NCI-H2196 treated with DMSO at 0.1 percent for 48 hours (cell line): ENCODE measurements at regions not wholly inside any gene's neighbourhood (a gene's known extent, or its start where the extent isn't known, plus 50 kb on each side); places are given as distances from the start of the nearest gene placed in this dataset.
"Not testable (repeated sequence)": the region's sequence is repeated elsewhere in the genome, so short reads cannot be mapped to it uniquely, and the experiment has no call there.

Experiments used
- DNase-seq: peaks from one replicate; lab custom pipeline; 2025; ENCODE audit not compliant: unreplicated experiment; lab: John Stamatoyannopoulos, UW

DNA sequence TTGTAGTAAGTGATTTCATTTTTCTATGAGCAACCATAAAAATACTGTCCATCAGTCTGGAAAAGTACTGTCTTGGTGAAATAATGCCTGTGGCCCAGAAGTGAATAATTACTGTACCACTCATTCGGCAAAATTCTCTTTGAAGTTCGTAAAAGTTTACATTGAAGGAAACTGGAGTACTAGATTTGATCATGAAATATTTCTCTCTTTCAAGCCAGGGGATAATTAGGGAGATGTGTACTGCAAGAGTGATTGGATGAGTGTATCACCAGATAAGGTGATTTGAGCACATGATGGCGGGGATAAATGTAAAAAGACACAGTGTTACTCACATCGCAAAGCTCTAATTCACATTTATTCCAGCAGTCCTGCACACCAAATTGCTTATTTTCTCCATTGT lies 883.2 kb upstream of the PIK3C3 start:
- no peak for DNase-seq

DNA sequence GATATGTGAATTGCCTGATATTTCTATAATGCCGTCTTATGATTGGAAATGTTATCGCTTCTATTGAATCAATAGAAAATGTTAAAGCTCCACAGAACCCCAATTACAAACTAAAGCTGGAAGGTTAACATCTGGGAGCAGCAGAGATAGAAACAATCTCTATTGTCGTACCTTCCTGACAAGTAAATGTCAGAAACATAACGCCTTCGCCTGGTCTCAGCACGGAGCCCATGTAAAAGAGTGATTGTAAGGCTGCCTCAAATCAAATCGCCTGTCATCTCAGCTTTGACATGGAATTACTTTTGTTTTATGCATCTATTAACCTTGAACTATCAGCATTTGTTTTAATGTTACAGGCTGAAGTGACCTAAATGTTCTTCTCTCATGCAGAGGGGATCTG lies 885.9 kb upstream of the PIK3C3 start:
- no peak for DNase-seq

DNA sequence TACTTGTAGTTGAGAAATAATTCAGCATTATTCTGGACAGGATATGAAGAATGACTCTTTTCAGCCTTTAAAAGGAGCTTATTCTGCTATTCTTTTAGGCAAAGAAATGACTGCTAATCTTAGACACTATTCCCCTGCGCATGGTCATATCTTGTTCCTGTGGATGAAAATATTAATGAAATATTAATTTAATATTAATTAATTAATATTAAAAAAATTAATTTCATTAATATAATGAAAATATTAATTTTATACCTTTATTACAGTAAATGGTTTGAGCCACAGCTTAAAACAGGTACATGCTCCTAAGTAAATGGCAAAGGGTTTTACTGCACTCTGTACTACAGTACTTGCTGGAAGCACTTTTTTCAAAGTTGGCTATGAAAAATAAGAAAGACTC lies 890.1 kb upstream of the PIK3C3 start:
- DNase-seq, result no peak

DNA sequence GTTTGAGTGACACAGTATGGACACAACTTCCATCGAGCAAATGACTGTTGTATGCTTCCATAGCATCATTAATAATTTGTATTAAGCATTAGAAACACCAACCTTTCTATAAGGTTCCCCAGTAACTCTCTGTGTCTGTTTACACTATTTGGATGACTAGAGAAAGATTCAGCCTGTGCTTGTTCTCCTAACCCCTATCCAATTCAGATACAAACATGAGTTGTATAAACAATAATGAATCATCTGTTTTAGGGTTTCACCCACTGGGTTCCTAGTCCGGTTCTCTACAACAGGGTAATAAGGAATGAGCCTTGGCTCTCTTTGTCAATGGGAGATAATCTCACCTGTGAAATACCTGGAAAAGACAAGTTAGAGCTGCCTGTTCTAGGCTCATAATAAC lies 894.1 kb upstream of the PIK3C3 start:
- DNase-seq, result no peak

DNA sequence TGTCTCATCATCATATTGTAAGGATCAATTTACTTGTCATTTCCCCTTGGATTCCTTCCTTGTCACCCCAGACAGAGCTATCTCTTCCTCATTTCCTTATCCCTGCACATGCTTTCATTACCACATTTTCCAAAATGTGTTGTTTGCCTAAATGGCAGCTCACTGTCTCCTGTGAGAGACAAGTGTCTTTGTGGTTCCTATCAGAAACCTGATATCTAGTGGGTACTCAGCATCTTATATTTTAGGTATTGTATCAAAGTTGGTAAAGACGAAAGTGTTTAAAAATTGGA lies 896.0 kb upstream of the PIK3C3 start:
- DNase-seq, result no peak

DNA sequence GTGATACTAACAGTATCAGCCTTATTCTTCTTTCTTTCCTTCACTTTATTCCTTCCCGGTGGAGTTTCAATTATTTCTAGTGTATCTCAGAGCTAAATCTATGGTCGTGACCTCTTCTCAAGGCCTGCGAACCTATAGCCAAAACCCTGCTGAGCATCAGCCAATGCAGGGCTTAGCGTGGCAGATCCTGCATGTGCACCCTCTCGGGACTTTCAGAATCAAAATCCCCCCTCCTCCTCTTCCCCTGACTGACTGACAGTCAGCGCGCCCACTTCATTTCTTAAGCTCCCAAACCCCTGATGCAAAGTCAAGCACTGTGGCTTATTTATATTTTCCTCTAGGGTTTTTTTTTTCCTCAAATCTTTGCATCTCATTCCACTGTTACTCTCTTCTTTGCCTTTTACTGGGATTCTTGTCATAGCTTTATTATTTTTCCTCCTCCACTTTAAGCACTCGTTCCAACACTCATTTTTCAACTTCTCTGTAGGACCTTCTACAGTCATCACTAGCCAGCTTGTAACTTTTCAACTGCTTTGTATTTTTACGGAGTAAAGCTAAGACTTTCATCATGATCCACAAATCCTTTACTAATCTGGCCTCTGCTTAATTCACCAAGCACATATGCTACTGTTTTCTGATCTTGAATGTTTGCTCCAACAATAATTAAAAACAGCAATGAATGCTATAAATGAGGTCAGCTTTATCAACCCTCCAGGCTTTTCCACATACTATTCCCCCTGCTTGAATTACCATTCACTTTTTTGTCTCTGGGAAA lies 896.5 kb upstream of the PIK3C3 start:
- no peak for DNase-seq

DNA sequence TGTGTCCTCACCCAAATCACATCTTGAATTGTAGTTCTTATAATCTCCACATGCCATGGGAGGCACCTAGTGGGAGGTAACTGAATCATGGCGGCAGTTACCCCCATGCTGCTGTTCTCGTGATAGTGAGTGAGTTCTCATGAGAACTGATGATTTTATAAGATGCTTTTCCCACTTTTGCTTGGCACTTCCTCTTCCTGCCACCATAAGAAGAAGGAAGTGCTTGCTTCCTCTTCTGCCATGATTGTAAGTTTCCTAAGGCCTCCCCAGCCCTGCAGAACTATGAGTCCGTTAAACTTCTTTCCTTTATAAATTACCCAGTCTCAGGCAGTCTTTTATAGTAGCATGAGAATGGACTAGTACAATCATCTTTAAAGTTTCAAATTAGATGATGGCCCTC lies 902.4 kb upstream of the PIK3C3 start:
- no peak for DNase-seq

DNA sequence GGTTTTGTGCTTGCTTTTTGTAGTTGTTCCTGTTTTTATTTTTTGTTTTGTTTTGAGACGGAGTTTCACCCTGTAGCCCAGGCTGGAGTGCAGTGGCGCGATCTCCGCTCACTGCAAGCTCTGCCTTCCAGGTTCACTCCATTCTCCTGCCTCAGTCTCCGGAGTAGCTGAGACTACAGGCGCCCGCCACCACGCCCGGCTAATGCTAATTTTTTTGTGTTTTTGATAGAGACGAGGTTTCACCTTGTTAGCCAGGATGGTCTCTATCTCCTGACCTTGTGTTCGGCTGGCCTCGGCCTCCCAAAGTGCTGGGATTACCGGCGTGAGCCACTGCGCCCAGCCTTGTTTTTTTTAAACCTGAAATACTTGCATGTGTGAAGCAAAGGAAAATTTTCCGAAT lies 908.8 kb upstream of the PIK3C3 start:
- DNase-seq, result not testable (repeated sequence)

DNA sequence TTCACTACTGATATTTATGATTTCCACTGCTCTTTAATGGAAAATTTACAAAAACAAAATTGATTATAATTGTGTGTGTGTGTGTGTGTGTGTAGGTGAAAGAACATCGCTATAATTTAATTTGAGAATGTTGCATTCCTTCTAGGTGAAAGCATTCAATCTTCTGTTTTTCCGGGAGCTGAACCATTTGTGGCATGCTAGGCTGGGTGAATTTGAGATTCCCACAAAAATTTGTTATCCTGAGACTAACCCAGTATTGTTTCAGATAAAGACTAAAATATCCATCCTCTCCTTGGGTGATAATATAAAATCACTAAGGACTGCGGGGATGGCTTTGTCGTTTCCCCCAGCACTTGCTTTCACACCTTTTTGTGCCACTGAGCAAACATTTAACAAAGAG lies 911.2 kb upstream of the PIK3C3 start:
- no peak for DNase-seq

DNA sequence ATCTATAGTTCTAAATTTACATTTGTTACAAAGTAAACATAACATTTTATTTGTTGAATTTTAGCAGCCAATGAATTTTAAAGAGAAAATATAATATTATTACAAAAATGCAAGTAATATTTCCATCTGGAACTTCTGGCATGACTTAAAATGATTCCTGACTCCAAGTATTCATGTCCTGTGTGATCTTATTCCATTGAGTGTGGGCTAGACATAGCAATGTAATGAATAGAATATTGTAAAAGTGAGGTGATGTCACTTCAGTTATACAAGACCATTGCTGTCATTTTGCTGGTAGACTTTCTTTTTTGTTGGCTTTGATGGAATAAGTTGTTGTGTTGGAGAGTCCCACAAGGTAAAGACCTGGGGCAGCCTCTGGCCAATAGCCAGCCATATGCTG lies 912.2 kb upstream of the PIK3C3 start:
- DNase-seq, result no peak

DNA sequence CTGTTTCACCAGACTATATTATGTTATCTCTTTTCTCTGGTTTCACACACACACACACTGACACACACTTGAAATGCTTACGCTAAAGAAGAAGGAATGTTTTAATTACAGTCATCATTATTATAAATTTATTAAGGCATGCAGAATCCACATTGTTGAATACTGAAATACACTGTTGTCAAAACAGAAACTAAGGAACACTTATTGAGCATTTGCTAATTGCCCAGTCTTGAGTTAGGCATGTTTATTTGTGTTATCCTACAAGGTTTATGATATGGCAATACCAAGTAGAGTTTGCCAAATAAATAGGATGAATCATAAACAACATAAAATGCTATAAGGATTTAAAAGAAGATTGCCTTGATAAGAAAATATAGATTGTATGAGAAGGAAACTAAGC lies 917.0 kb upstream of the PIK3C3 start:
- DNase-seq, result no peak

DNA sequence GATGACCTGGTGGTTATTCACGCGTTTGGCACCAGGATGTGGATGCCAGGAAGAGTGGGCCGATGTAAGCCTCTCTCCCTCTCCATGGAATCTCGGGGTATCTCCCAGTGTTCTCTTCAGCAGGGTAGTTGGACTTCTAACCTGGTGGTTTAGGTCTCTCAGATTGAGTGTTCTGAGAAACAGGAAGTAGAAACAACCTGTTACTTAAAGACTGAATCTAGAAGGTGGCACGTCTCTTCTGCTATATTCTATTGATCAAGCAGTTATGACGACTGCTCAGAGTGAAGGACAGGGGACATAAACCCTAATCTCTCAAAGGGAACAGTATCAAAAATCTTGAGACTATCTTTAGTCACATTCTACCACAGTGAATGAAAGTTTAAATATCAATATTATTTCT lies 918.7 kb upstream of the PIK3C3 start:
- no peak for DNase-seq

DNA sequence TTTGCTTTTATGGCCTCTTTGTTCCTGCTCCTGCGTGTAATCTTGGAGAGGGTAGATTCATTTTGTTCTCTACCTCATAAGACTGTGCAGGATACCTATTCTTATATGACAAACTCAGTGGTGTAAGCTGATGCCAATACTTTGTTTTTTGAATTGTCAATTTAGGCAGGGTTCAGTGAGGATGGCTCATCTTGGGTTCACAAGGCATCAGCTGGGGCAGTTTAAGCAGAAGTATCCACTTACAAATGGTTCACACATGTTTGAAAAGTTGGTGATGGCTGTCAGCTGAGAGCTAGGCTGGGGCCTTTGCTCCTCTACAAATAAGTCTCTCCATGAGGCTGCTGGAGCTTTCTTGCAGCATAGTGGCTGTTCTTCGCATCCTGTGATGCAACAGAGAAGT lies 920.6 kb upstream of the PIK3C3 start:
- no peak for DNase-seq

DNA sequence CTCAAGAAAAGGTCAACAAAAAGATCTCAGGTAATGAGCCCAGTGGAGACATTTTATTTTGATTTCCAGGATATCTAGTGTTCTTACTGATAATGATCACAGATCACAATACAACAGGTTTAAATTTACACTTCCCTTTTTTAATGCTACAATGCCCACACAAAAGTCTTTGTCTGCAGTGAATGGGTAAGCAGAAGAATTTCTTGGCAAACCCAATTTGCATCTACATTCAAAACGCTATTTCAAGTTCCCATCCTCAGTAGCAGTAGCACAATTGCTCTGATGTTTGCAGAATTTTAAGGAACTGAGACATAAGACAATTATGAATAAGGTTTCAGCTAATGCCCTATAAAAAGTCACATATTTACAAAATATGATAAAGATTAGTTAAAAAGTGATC lies 929.4 kb upstream of the PIK3C3 start:
- DNase-seq, result no peak

DNA sequence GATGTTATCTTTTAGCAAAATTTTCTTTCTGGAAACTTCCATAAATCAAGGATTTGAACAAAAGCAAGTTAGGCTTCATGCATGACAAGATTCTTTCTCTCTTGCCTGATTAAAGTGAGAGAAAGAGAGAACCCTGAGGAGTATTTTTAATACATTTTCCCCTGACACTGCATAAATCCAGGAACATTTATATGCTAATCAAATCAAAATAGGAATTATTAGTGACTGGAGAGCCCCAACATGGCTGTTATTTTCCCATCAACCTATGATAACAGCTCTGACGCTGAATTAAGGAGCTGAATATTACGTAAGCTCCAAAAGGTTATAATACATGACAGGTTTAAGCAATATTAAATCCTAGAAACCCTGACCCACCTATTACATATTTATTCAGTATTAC lies 930.2 kb upstream of the PIK3C3 start:
- no peak for DNase-seq

DNA sequence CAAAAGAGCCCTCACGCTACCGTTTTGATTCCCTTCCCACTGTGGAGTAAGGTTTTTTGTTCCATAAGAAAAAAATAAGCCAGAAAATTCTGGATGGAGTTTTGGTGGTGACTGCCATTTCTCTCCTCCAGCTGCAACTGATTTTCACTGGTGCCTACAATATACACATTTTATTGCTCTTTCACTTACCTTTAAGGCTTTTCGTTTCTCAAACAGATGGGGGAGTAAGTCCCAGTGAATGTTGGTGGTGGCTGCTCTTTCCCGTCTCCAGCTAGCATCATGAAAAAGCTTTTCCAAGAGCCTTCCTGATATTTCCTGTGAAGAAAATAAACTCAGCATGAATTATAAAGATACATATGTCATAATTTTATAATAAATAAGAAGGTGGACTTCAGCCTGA lies 932.5 kb upstream of the PIK3C3 start:
- DNase-seq, result no peak

DNA sequence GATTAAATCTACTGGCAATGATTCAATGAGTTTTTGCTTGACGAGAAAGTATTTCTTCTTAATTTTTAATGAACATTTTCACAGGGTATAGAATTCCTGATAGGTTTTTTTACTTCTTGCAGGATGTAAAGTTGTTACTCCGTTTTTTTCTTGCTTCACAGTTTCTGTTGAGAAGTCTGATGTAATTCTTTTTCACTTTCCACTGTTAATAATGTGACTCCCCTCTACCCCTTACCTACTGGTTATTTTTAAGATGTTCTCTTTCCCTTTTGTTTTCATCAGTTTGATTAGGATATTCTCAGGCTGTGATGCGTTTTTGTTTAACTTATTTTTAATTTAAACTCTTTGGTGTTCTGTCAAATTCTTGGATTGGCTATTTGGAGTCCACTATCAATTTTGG lies 933.9 kb upstream of the PIK3C3 start:
- no peak for DNase-seq

DNA sequence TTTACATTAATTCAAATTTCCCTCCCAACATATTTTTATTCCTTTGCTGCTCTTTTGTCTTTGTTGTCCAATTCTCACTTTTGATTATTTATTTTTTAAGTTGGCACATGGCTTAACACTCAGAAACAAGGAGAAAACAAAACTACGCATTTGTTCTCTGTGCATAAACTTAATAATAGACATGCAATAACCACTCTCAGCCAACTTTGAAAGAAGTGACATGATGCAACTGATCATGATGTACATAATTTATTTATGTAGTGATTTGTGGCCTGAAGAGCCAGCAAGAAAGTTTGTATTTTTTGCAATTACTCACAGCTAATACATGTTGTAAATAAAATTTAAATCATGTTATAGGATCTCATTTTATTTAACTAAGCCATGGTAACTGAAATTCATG lies 942.8 kb upstream of the PIK3C3 start:
- no peak for DNase-seq

DNA sequence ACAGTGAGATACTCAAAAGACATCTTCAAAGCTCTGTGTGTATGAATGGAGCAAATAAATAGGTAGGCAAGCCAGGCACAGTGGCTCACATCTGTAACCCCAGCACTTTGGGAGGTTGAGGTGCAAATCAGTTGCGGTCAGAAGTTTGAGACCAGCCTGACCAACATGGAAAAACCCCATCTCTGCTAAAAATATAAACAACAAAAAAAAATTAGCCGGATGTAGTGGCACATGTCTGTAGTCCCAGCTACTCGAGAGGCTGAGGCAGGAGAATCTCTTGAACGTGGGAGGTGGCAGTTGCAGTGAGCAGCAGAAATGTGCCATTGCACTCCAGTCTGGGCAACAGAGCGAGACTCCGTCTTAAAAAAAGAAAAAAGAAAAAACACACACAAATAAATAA lies 945.1 kb upstream of the PIK3C3 start:
- DNase-seq, result no peak

DNA sequence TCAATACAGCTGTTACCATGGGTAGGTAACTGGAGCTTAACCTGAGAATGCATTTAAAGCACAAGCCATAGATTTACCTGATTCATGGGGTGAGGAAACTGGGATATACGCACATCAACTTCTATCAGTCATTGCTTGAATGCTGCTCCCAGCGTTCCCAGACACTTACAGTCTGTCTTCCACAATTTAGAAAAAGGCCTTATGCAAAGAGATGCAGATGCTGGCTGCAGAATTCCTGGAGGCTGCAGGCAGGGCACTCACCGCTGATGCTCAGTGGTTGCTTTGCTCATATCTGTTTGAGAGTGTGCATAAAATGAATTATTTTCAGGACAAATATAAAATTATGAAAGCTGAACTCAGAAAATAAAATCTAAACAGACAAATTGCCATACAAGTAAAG lies 950.7 kb upstream of the PIK3C3 start:
- DNase-seq, result no peak

DNA sequence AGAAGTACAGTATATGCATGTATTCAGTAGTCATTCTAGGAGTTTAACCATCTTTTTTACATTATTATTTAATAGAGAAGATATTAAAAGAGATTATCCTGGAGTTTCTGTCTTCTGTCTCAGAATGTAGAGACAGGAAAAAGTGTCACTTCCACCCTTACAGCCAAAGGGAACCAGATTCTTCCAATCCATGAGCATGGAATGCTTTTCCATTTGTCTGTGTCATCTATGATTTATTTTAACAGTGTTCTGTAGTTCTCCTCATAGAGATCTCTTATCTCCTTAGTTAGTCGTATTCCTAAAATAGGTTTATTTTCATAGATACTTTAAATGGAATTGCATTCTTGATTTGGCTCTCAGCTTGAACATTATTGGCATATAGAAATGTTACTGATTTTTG lies 959.5 kb upstream of the PIK3C3 start:
- no peak for DNase-seq

DNA sequence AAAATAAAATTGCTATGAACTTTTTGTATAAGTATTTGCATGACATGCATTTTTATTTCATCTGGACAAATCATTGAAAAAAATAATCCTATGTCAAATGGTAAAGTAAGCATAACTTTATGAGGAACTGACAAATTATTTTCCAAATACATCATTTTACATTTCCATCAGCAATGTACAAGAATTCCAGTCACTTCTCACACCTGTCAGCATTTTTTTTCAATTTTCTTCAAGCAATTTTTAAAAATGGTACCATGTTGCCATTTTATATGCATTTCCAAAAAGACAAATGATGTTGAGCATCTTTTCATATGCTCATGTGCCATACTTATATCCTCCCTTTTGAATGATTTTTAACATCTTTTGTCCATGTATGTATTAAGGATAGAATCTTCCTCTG lies 961.7 kb upstream of the PIK3C3 start:
- no peak for DNase-seq

DNA sequence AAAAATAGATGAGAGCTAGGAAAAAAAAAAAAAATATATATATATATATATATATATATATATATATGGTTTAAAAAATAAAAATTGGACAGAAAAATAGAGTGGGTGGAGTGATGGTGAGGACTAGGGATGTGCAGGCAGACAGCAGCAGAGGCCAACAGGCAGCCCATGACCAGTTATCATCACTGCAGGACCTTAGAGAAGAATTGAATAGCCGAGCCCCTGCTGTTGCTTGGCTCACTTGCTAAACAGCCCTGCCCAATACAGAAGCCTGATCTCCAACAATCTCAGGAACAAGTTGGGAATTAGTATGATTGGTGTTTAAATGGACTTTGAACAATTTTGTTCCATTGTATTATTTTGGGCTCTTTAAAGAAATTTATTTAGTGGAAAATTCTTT lies 967.5 kb upstream of the PIK3C3 start:
- no peak for DNase-seq

DNA sequence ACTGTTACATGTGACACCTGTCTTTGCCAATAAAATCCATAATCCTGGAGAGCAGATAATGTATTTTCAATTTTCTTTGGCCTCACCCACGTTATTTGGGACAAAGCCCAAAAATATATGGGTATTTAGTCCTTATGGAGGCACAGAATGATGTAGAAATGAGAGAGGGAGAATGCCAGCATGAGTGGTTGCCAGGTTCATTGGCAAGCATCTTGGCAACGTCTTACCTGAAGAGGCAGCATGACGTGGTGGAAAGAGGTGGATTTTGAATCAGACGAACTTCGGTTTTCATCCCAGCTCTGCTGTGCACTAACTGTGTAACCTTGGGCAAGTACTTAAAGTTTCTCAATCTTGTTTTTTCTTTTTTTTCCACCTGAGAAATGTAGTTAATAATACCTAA lies 969.6 kb upstream of the PIK3C3 start:
- no peak for DNase-seq
